ENCODE measurements at regions not wholly inside any gene's neighbourhood (a gene's known extent, or its start where the extent isn't known, plus 50 kb on each side); places are given as distances from the start of the nearest gene placed in this dataset.

DNA sequence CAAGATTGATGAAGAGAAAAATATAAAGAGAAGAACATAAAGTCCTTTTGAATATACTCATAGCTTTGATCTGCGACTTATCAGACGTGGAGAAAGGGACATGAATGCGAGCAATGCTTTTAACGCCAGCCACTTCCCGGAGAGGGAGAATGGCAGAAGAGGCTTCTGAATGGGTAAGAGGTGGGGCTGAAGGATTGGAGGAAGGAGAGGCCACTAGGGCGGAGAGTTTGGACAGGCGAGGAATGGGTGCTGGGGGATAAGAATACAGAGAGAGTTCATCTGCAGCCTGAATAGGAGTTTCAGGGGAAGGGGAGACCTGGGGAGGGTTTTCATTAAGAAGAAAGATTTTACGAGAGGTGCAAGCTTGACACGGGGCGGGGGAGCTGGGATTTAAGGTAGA is 2534.9 kb downstream of the PCDH7 start:
- Histone ChIP-seq H3K27me3 (no peaks in the 10 kb centered on the region), H3K79me2 (ENCODE audit: low read depth) (no peaks in the 10 kb centered on the region), H3K9me3 (ENCODE audit: low read depth) (no peaks in the 10 kb centered on the region), H3F3A (ENCODE audit: low read depth) (no peaks in the 10 kb centered on the region), H3K36me3 (no peaks in the 10 kb centered on the region), H3K4me2 (no peak overlapping the region), H3K27ac (no peak overlapping the region), H3K9ac (no peak overlapping the region), H3K4me1 (no peaks in the 10 kb centered on the region), H4K20me1 (ENCODE audit: low read depth) (no peaks in the 10 kb centered on the region), H2AFZ (replicated peaks) (peak overlapping the region; percentile 57), H3K4me3 (no peak overlapping the region)
- H3K4me3 Mint-ChIP-seq, result no peak overlapping the region
- H3K27me3 Mint-ChIP-seq (ENCODE audit: insufficient read depth, low read depth), result no peaks in the 10 kb centered on the region
- no peaks in the 10 kb centered on the region for H3K36me3 Mint-ChIP-seq
- H3K9me3 Mint-ChIP-seq, result no peaks in the 10 kb centered on the region
- H3K4me1 Mint-ChIP-seq, result no peaks in the 10 kb centered on the region
- H3K27ac Mint-ChIP-seq, result no peak overlapping the region
- DNase-seq (ENCODE audit: low spot score), result peak; percentile 4
- TF ChIP-seq, protein P1, sequence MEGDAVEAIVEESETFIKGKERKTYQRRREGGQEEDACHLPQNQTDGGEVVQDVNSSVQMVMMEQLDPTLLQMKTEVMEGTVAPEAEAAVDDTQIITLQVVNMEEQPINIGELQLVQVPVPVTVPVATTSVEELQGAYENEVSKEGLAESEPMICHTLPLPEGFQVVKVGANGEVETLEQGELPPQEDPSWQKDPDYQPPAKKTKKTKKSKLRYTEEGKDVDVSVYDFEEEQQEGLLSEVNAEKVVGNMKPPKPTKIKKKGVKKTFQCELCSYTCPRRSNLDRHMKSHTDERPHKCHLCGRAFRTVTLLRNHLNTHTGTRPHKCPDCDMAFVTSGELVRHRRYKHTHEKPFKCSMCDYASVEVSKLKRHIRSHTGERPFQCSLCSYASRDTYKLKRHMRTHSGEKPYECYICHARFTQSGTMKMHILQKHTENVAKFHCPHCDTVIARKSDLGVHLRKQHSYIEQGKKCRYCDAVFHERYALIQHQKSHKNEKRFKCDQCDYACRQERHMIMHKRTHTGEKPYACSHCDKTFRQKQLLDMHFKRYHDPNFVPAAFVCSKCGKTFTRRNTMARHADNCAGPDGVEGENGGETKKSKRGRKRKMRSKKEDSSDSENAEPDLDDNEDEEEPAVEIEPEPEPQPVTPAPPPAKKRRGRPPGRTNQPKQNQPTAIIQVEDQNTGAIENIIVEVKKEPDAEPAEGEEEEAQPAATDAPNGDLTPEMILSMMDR (IDR thresholded peaks at IDR 0.05), result no peak

GRCh38 chr4:33255507-33255906 is 2535.3 kb downstream of the PCDH7 start:
- Histone ChIP-seq H3K27ac (no peak overlapping the region), H3K36me3 (no peaks in the 10 kb centered on the region), H4K20me1 (ENCODE audit: low read depth) (no peaks in the 10 kb centered on the region), H3K4me2 (no peak overlapping the region), H3K9me3 (ENCODE audit: low read depth) (no peaks in the 10 kb centered on the region), H3K4me3 (no peak overlapping the region), H3K27me3 (no peaks in the 10 kb centered on the region), H3K9ac (no peak overlapping the region), H3F3A (ENCODE audit: low read depth) (no peaks in the 10 kb centered on the region), H2AFZ (replicated peaks) (peak overlapping the region; percentile 26), H3K79me2 (ENCODE audit: low read depth) (no peaks in the 10 kb centered on the region), H3K4me1 (no peaks in the 10 kb centered on the region)
- Mint-ChIP-seq H3K4me1 (no peaks in the 10 kb centered on the region), H3K27me3 (ENCODE audit: insufficient read depth, low read depth) (no peaks in the 10 kb centered on the region), H3K27ac (no peak overlapping the region), H3K36me3 (no peaks in the 10 kb centered on the region), H3K4me3 (no peak overlapping the region), H3K9me3 (no peaks in the 10 kb centered on the region)
- TF ChIP-seq EZH2 (IDR thresholded peaks at IDR 0.05) (no peak), EZH2phosphoT487 (IDR thresholded peaks at IDR 0.05) (no peak)
- TF ChIP-seq, protein P1 (IDR thresholded peaks at IDR 0.05), result no peak
- DNase-seq (ENCODE audit: low spot score), result no peak

DNA sequence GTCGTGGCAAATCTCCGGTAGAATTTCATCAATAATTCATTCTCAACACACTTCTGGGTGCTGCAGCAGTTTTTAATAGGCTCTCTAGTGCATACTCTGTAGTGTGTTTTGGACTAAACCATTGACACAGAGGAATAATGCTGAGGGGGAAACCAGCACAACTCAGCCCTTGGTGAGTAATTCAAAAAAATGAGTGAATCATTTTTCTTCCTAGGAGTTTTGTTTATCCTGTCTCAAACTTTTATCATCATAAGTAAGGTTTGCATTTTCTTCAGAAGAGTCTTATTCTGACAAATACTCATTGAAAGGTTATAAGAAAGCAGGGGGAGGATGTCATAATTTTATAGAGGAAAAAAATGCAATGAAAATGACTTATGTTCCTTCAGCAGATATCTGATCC is 2542.7 kb downstream of the PCDH7 start:
- no peak for TF ChIP-seq EZH2phosphoT487 (IDR thresholded peaks at IDR 0.05)
- TF ChIP-seq EZH2 (IDR thresholded peaks at IDR 0.05), result no peak
- TF ChIP-seq, protein P1 (IDR thresholded peaks at IDR 0.05), result no peak
- H3K9me3 Mint-ChIP-seq, result no peaks in the 10 kb centered on the region
- no peak overlapping the region for H3K4me3 ChIP-seq
- no peaks in the 10 kb centered on the region for H3F3A ChIP-seq (ENCODE audit: low read depth)
- H3K36me3 ChIP-seq, result no peaks in the 10 kb centered on the region
- H3K4me2 ChIP-seq, result no peak overlapping the region
- H4K20me1 ChIP-seq (ENCODE audit: low read depth), result no peaks in the 10 kb centered on the region
- no peak overlapping the region for H2AFZ ChIP-seq (replicated peaks)
- H3K4me1 ChIP-seq, result no peaks in the 10 kb centered on the region
- H3K9ac ChIP-seq, result no peak overlapping the region
- H3K4me1 Mint-ChIP-seq, result no peaks in the 10 kb centered on the region
- H3K79me2 ChIP-seq (ENCODE audit: low read depth), result no peaks in the 10 kb centered on the region
- H3K27ac Mint-ChIP-seq, result no peak overlapping the region
- no peak for DNase-seq (ENCODE audit: low spot score)
- no peak overlapping the region for H3K4me3 Mint-ChIP-seq
- no peaks in the 10 kb centered on the region for H3K9me3 ChIP-seq (ENCODE audit: low read depth)
- H3K36me3 Mint-ChIP-seq, result no peaks in the 10 kb centered on the region
- H3K27ac ChIP-seq, result no peak overlapping the region
- H3K27me3 ChIP-seq, result no peaks in the 10 kb centered on the region
- H3K27me3 Mint-ChIP-seq (ENCODE audit: insufficient read depth, low read depth), result no peaks in the 10 kb centered on the region

- Histone ChIP-seq H3K9me3 (ENCODE audit: low read depth) (no peaks in the 10 kb centered on the region), H3K4me3 (no peak overlapping the region), H3K27me3 (no peaks in the 10 kb centered on the region), H4K20me1 (ENCODE audit: low read depth) (no peaks in the 10 kb centered on the region), H3K4me2 (no peak overlapping the region), H3K4me1 (no peaks in the 10 kb centered on the region), H3K9ac (no peak overlapping the region), H3K36me3 (no peaks in the 10 kb centered on the region), H3F3A (ENCODE audit: low read depth) (no peaks in the 10 kb centered on the region), H3K79me2 (ENCODE audit: low read depth) (no peaks in the 10 kb centered on the region), H2AFZ (replicated peaks) (no peak overlapping the region), H3K27ac (no peak overlapping the region)
- Mint-ChIP-seq H3K36me3 (no peaks in the 10 kb centered on the region), H3K4me1 (no peaks in the 10 kb centered on the region), H3K27me3 (ENCODE audit: insufficient read depth, low read depth) (no peaks in the 10 kb centered on the region), H3K9me3 (no peaks in the 10 kb centered on the region), H3K4me3 (no peak overlapping the region), H3K27ac (no peak overlapping the region)
- no peak for DNase-seq (ENCODE audit: low spot score)
- no peak for TF ChIP-seq EZH2phosphoT487 (IDR thresholded peaks at IDR 0.05)
- no peak for TF ChIP-seq EZH2 (IDR thresholded peaks at IDR 0.05)
- TF ChIP-seq, protein P1 (IDR thresholded peaks at IDR 0.05), result no peak
Observed at GRCh38 chr4:33268776-33269175, 2548.6 kb downstream of the PCDH7 start.

Data from neural progenitor cell (in vitro differentiated cells).